SK-N-MC (cell line): ENCODE measurements at regions not wholly inside any gene's neighbourhood (a gene's known extent, or its start where the extent isn't known, plus 50 kb on each side); places are given as distances from the start of the nearest gene placed in this dataset.
"Not testable (repeated sequence)": the region's sequence is repeated elsewhere in the genome, so short reads cannot be mapped to it uniquely, and the experiment has no call there.

ENCODE experiments used
- DNase-seq: peaks from one replicate; pipeline ENCODE4 v3.0.0-alpha.2; 2011; ENCODE audit warnings: low read depth, low spot score
- H3K27ac ChIP-seq: fragments of 200-600 bp; sonication (generic); 2 replicates; pipeline ENCODE4 v1.5.1; 2016; ENCODE audit warnings: mixed run types
- H3K36me3 ChIP-seq: fragments of 200-600 bp; sonication (generic); 2 replicates; pipeline ENCODE4 v1.6.1; 2017; ENCODE audit warnings: antibody characterized with exemption, low read length, mixed read lengths; ENCODE audit not compliant: insufficient read depth
- H3K4me3 ChIP-seq: fragments of 200-600 bp; sonication (generic); 2 replicates; pipeline ENCODE4 v1.5.1; 2016
- H3K9ac ChIP-seq: fragments of 200-600 bp; sonication (generic); 2 replicates; pipeline ENCODE4 v1.8.0; 2017; ENCODE audit warnings: mixed run types, mixed read lengths; ENCODE audit not compliant: insufficient read length
- H3K9me3 ChIP-seq: fragments of 200-600 bp; sonication (generic); 2 replicates; pipeline ENCODE4 v1.6.1; 2017; ENCODE audit warnings: low read depth, mild to moderate bottlenecking, antibody characterized with exemption, low read length, moderate library complexity, mixed read lengths
- EZH2 ChIP-seq: fragments of 200-600 bp; sonication (generic); IDR thresholded peaks from one replicate; pipeline ENCODE4 v1.6.1; 2017; ENCODE audit warnings: antibody characterized with exemption
- FOXP2 ChIP-seq: optimal IDR thresholded peaks from 2 replicates; pipeline ENCODE3; 2011; ENCODE audit warnings: mild to moderate bottlenecking, moderate library complexity; ENCODE audit not compliant: insufficient read depth; ENCODE audit errors: extremely low read length, control extremely low read depth
- POLR2AphosphoS5 ChIP-seq: IDR thresholded peaks from 2 replicates; pipeline ENCODE4 v1.6.1; 2012; ENCODE audit warnings: mild to moderate bottlenecking, low read depth, low read length, borderline replicate concordance

GRCh38 chr11:134950692-134951304 lies 538.8 kb upstream of the B3GAT1 start:
- Histone ChIP-seq H3K27ac (peak overlapping the region; percentile 88), H3K9me3 (no peaks in the 10 kb centered on the region), H3K4me3 (peak overlapping the region; percentile 53), H3K36me3 (no peaks in the 10 kb centered on the region), H3K9ac (no peak overlapping the region)
- TF ChIP-seq POLR2AphosphoS5 (no peak), EZH2 (no peak), FOXP2 (no peak)
- DNase-seq: no peak

GRCh38 chr11:134949121-134950090 lies 537.4 kb upstream of the B3GAT1 start:
- DNase-seq: no peak
- Histone ChIP-seq H3K9ac (no peak overlapping the region), H3K36me3 (no peaks in the 10 kb centered on the region), H3K4me3 (no peak overlapping the region), H3K27ac (peak overlapping the region; percentile 88), H3K9me3 (no peaks in the 10 kb centered on the region)
- no peak for TF ChIP-seq EZH2
- no peak for TF ChIP-seq POLR2AphosphoS5
- no peak for TF ChIP-seq FOXP2

- DNase-seq: no peak
- Histone ChIP-seq H3K4me3 (no peak overlapping the region), H3K27ac (no peak overlapping the region), H3K36me3 (no peaks in the 10 kb centered on the region), H3K9ac (no peak overlapping the region), H3K9me3 (no peaks in the 10 kb centered on the region)
- TF ChIP-seq EZH2 (no peak), POLR2AphosphoS5 (no peak), FOXP2 (no peak)
These were observed 535.5 kb upstream of the B3GAT1 start for GRCh38 chr11:134947556-134947955.

GRCh38 chr11:134945993-134946392 lies 534.0 kb upstream of the B3GAT1 start:
- Histone ChIP-seq H3K9ac (no peak overlapping the region), H3K4me3 (no peak overlapping the region), H3K9me3 (no peaks in the 10 kb centered on the region), H3K27ac (no peak overlapping the region), H3K36me3 (no peaks in the 10 kb centered on the region)
- no peak for DNase-seq
- no peak for TF ChIP-seq FOXP2
- no peak for TF ChIP-seq EZH2
- no peak for TF ChIP-seq POLR2AphosphoS5

- Histone ChIP-seq H3K27ac (no peak overlapping the region), H3K9me3 (no peaks in the 10 kb centered on the region), H3K9ac (no peak overlapping the region), H3K4me3 (no peak overlapping the region), H3K36me3 (no peaks in the 10 kb centered on the region)
- TF ChIP-seq FOXP2: no peak
- TF ChIP-seq POLR2AphosphoS5: no peak
- TF ChIP-seq EZH2: no peak
- DNase-seq: no peak
These were observed 532.9 kb upstream of the B3GAT1 start for GRCh38 chr11:134944986-134945385.

GRCh38 chr11:134944131-134944530 lies 532.1 kb upstream of the B3GAT1 start:
- no peaks in the 10 kb centered on the region for H3K9me3 ChIP-seq
- TF ChIP-seq FOXP2: no peak
- H3K4me3 ChIP-seq: no peak overlapping the region
- DNase-seq: no peak
- H3K36me3 ChIP-seq: no peaks in the 10 kb centered on the region
- no peak overlapping the region for H3K9ac ChIP-seq
- no peak overlapping the region for H3K27ac ChIP-seq

- Histone ChIP-seq H3K9me3 (no peaks in the 10 kb centered on the region), H3K4me3 (no peak overlapping the region), H3K9ac (no peak overlapping the region), H3K27ac (no peak overlapping the region), H3K36me3 (no peaks in the 10 kb centered on the region)
- DNase-seq: no peak
- TF ChIP-seq POLR2AphosphoS5 (no peak), FOXP2 (no peak), EZH2 (no peak)
These were observed 531.5 kb upstream of the B3GAT1 start for GRCh38 chr11:134943544-134943943.

- TF ChIP-seq POLR2AphosphoS5 (no peak), EZH2 (no peak), FOXP2 (no peak)
- Histone ChIP-seq H3K36me3 (no peaks in the 10 kb centered on the region), H3K4me3 (no peak overlapping the region), H3K9ac (no peak overlapping the region), H3K27ac (no peak overlapping the region), H3K9me3 (no peaks in the 10 kb centered on the region)
- DNase-seq: no peak
These were observed 530.6 kb upstream of the B3GAT1 start for GRCh38 chr11:134942681-134943080.

GRCh38 chr11:134941936-134942600 lies 530.0 kb upstream of the B3GAT1 start:
- DNase-seq, H3K9me3 ChIP-seq, H3K9ac ChIP-seq, H3K4me3 ChIP-seq, H3K27ac ChIP-seq, H3K36me3 ChIP-seq: not testable (repeated sequence)
